Activated CD8-positive, alpha-beta memory T cell treated with anti-CD3 and anti-CD28 coated beads for 36 hours (primary cell): ENCODE measurements at regions not wholly inside any gene's neighbourhood (a gene's known extent, or its start where the extent isn't known, plus 50 kb on each side); places are given as distances from the start of the nearest gene placed in this dataset.

Experiments used
- CTCF ChIA-PET: fragments of 350-600 bp; sonication (Branson Sonifier 250); formaldehyde crosslinking; loops from one replicate; lab custom pipeline; 2021; ENCODE audit warnings: antibody characterized with exemption; lab: Charles Lee
- POLR2A ChIA-PET: fragments of 350-600 bp; sonication (Branson Sonifier 250); formaldehyde crosslinking; loops from one replicate; lab custom pipeline; 2021; ENCODE audit warnings: antibody characterized with exemption; lab: Charles Lee

GRCh38 chr12:87728931-87729593 is 300.1 kb downstream of the C12orf50 start:
- POLR2A ChIA-PET = no interaction called here
- CTCF ChIA-PET = no interaction called here

GRCh38 chr12:87720967-87721366 is 308.2 kb downstream of the C12orf50 start:
- POLR2A ChIA-PET = no interaction called here

GRCh38 chr12:87704374-87704773 is 324.8 kb downstream of the C12orf50 start:
- CTCF ChIA-PET = no interaction called here
- POLR2A ChIA-PET = no interaction called here

More at GRCh38 chr12:87720967-87721366, 308.2 kb downstream of the C12orf50 start:
- CTCF ChIA-PET = no interaction called here

- ChIA-PET CTCF (no interaction called here), POLR2A (no interaction called here)
Measured at GRCh38 chr12:87690236-87690810, 338.9 kb downstream of the C12orf50 start.

GRCh38 chr12:87689196-87689595 is 340.0 kb downstream of the C12orf50 start:
- CTCF ChIA-PET = no interaction called here
- POLR2A ChIA-PET = no interaction called here

- CTCF ChIA-PET = no interaction called here
- POLR2A ChIA-PET = no interaction called here
Measured at GRCh38 chr12:87687362-87687761, 341.8 kb downstream of the C12orf50 start.

- POLR2A ChIA-PET = no interaction called here
- CTCF ChIA-PET = no interaction called here
Measured at GRCh38 chr12:87685696-87686095, 343.5 kb downstream of the C12orf50 start.

- CTCF ChIA-PET = no interaction called here
- POLR2A ChIA-PET = no interaction called here
Measured at GRCh38 chr12:87679251-87679650, 349.9 kb downstream of the C12orf50 start.

GRCh38 chr12:87678453-87678852 is 350.7 kb downstream of the C12orf50 start:
- ChIA-PET POLR2A (no interaction called here), CTCF (no interaction called here)

- CTCF ChIA-PET = no interaction called here
- POLR2A ChIA-PET = no interaction called here
Measured at GRCh38 chr12:87676731-87677130, 352.5 kb downstream of the C12orf50 start.

GRCh38 chr12:87671757-87672156 is 357.4 kb downstream of the C12orf50 start:
- ChIA-PET POLR2A (no interaction called here), CTCF (no interaction called here)

GRCh38 chr12:87670448-87670847 is 358.8 kb downstream of the C12orf50 start:
- ChIA-PET CTCF (no interaction called here), POLR2A (no interaction called here)

- ChIA-PET CTCF (no interaction called here), POLR2A (no interaction called here)
Measured at GRCh38 chr12:87667378-87667777, 361.8 kb downstream of the C12orf50 start.

GRCh38 chr12:87661786-87662377 is 367.3 kb downstream of the C12orf50 start:
- POLR2A ChIA-PET = no interaction called here
- CTCF ChIA-PET = no interaction called here

GRCh38 chr12:87660987-87661774 is 368.0 kb downstream of the C12orf50 start:
- CTCF ChIA-PET = no interaction called here

GRCh38 chr12:87660291-87660690 is 368.9 kb downstream of the C12orf50 start:
- ChIA-PET POLR2A (no interaction called here), CTCF (no interaction called here)

More at GRCh38 chr12:87660987-87661774, 368.0 kb downstream of the C12orf50 start:
- POLR2A ChIA-PET = no interaction called here

- CTCF ChIA-PET = no interaction called here
- POLR2A ChIA-PET = no interaction called here
Measured at GRCh38 chr12:87656311-87656710, 372.9 kb downstream of the C12orf50 start.

- ChIA-PET POLR2A (no interaction called here), CTCF (no interaction called here)
Measured at GRCh38 chr12:87651670-87652425, 377.4 kb downstream of the C12orf50 start.

GRCh38 chr12:87642245-87642644 is 387.0 kb downstream of the C12orf50 start:
- ChIA-PET CTCF (no interaction called here), POLR2A (no interaction called here)

- ChIA-PET POLR2A (no interaction called here), CTCF (no interaction called here)
Measured at GRCh38 chr12:87618199-87618598, 411.0 kb downstream of the C12orf50 start.
